H1 (cell line): ENCODE measurements at regions not wholly inside any gene's neighbourhood (a gene's known extent, or its start where the extent isn't known, plus 50 kb on each side); places are given as distances from the start of the nearest gene placed in this dataset.

Experiments
- BCL11A ChIP-seq, 2 experiments: IDR thresholded peaks; one replicate each; pipeline ENCODE4 v1.6.1; 2011; ENCODE audit warnings: low read depth in 2 of 2, low read length in 2 of 2, mild to moderate bottlenecking in 2 of 2
- CBX5 ChIP-seq: fragments of 300-800, 300-1000 bp; sonication (generic); IDR thresholded peaks from 2 replicates; pipeline ENCODE4 v1.7.1; 2016; ENCODE audit warnings: antibody characterized with exemption, low read length, low read depth
- JUN ChIP-seq: IDR thresholded peaks from 2 replicates; pipeline ENCODE4 v1.6.1; 2011; ENCODE audit warnings: low read depth, mild to moderate bottlenecking, improper control_type of control experiment, low read length
- JUND ChIP-seq: IDR thresholded peaks from 2 replicates; pipeline ENCODE4 v1.6.1; 2011; ENCODE audit warnings: mild to moderate bottlenecking, improper control_type of control experiment, low read length
- KDM1A ChIP-seq: fragments of 200-600, 300-600 bp; sonication (generic); IDR thresholded peaks from 2 replicates; pipeline ENCODE4 v1.7.1; 2016; ENCODE audit warnings: mild to moderate bottlenecking, low read length, borderline replicate concordance
- POLR2A ChIP-seq, 2 experiments: IDR thresholded peaks; 1 replicate in 1 of 2; 2 replicates in 1 of 2; pipeline ENCODE4 v1.6.1; 2011; ENCODE audit warnings: low read depth in 2 of 2, low read length in 2 of 2, mild to moderate bottlenecking in 2 of 2; ENCODE audit errors: control extremely low read depth in 1 of 2
- RBBP5 ChIP-seq: IDR thresholded peaks from 2 replicates; pipeline ENCODE4 v1.7.1; 2012; ENCODE audit warnings: low read depth, mild to moderate bottlenecking, inconsistent platforms, low read length, moderate library complexity, borderline replicate concordance
- SP1 ChIP-seq: IDR thresholded peaks from 2 replicates; pipeline ENCODE4 v1.6.1; 2011; ENCODE audit warnings: low read depth, low read length
- SP4 ChIP-seq: IDR thresholded peaks from 2 replicates; pipeline ENCODE4 v1.6.1; 2012; ENCODE audit warnings: low read length, inconsistent platforms
- TF ChIP-seq, protein P1 (sequence below): IDR thresholded peaks from 2 replicates; pipeline ENCODE4 v1.6.1; 2011; ENCODE audit warnings: low read depth, mild to moderate bottlenecking, low read length; ENCODE audit not compliant: insufficient read depth

DNA sequence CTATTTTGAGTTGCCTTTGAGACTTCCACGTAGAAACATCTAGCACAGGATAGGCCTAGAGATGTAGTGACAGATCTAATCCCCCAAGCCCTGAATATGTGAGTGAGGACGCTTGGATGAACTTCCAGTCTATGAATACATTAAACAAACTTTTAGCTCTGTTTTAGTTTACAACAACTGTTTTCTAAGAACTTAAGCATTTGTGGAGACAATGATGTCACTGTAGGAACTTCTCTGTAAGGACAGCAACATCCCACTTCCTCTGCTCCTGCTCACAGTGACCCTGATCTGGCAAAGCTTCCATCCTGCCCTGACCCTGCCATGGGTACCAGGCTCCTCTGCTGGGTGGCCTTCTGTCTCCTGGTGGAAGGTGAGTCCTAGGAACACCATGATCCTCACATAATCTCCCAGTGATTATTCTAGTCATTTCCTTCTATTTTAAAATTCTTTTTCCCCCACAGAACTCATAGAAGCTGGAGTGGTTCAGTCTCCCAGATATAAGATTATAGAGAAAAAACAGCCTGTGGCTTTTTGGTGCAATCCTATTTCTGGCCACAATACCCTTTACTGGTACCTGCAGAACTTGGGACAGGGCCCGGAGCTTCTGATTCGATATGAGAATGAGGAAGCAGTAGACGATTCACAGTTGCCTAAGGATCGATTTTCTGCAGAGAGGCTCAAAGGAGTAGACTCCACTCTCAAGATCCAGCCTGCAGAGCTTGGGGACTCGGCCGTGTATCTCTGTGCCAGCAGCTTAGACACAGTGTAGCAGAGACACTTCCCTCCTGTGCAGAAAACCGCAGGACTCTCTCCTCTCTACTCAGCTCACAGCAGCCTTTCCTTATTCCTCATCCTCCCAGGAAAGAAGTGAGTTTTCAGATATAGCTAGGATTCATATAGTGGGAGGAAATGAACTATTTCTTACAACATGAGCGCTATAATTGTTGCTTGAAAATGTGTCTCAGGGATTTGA is 194.4 kb upstream of the PRSS1 start (continued):
- TF ChIP-seq POLR2A (IDR thresholded peaks at IDR 0.05; ENCODE audit: control extremely low read depth in 1 of 2, low read depth in 2 of 2, low read length in 2 of 2): no peak
- TF ChIP-seq SP1: no peak
- no peak for TF ChIP-seq SP4
- TF ChIP-seq CBX5: no peak
- TF ChIP-seq BCL11A (IDR thresholded peaks at IDR 0.05; ENCODE audit: low read depth in 2 of 2, low read length in 2 of 2): no peak
- TF ChIP-seq RBBP5: no peak
- no peak for TF ChIP-seq JUN
- TF ChIP-seq KDM1A: no peak
- TF ChIP-seq JUND: no peak
- TF ChIP-seq, protein P1, sequence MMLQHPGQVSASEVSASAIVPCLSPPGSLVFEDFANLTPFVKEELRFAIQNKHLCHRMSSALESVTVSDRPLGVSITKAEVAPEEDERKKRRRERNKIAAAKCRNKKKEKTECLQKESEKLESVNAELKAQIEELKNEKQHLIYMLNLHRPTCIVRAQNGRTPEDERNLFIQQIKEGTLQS: no peak
